Esophagus mucosa (tissue), 1 donor: ENCODE measurements at regions not wholly inside any gene's neighbourhood (a gene's known extent, or its start where the extent isn't known, plus 50 kb on each side); places are given as distances from the start of the nearest gene placed in this dataset.
"Not testable (repeated sequence)": the region's sequence is repeated elsewhere in the genome, so short reads cannot be mapped to it uniquely, and the experiment has no call there.

ENCODE experiments used
- ATAC-seq: fragments of 200-7000 bp; cut with Tn5 transposase; one replicate; pipeline ENCODE4 v1.9.1; 2020
- donor health status: DM: yes; HTN: yes; CAD: no.

DNA sequence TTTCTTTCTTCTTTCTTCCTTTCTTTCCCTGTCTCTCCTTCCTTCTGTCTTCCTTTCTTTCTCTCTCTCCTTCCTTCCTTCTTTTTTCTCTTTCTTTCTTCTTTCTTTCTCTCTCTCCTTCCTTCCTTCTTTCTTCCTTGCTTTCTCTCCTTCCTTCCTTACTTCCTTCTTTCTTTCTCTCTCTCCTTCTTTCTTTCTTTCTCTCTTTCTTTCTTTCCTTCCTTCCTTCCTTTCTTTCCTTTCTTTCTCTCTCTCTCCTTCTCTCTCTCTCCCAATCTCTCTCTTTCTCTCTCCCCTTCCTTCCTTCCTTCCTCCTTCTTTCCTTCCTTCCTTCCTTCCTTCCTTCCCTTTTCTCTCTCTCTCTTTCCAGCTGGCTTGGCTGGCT, 2806.6 kb downstream of the RPIA start:
- ATAC-seq, result not testable (repeated sequence)

DNA sequence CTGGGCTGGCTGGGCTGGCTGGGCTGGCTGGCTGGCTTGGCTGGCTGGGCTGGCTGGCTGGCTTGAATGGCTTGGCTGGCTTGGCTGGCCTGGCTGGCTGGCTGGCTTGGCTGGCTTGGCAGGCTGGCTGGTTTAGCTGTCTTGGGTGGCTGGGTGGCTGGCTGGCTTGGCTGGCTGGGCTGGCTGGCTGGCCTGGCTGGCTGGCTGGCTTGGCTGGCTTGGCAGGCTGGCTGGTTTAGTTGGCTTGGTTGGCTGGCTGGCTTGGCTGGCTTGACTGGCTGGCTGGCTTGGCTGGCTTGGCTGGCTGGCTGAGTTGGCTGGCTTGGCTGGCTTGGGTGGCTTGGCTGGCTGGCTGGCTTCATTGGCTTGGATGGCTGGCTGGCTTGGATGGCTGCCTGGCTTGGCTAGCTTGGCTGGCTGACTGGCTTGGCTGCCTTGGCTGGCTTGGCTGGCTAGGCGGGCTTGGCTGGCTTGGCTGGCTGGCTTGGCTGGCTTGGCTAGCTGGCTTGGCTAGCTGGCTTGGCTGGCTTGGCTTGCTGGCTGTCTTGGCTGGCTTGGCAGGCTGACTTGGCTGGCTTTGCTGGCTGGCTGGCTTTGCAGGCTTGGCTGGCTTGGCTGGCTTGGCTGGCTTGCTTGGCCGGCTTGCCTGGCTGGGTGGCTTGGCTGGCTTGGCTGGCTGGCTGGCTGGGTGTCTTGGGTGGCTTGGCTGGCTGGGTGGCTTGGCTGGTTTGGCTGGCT, 2807.2 kb downstream of the RPIA start:
- ATAC-seq, result not testable (repeated sequence)

DNA sequence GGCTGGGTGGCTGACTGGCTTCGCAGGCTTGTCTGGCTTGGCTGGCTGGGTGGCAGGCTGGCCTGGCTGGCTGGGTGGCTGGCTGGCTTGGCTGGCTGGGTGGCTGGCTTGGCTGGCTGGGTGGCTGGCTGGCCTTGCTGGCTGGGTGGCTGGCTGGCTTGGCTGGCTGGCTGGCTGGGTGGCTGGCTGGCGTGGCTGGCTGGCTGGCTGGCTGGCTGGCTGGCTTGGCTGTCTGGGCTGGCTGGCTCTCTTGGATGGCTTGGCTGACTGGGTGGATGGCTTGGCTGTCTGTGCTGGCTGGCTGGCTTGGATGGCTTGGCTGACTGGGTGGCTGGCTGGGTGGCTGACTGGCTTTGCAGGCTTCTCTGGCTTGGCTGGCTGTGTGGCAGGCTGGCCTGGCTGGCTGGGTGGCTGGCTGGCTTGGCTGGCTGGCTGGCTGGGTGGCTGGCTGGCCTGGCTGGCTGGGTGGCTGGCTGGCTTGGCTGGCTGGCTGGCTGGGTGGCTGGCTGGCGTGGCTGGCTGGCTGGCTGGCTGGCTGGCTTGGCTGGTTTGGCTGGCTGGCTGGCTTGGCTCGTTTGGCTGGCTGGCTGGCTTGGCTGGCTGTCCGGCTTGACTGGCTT, 2808.1 kb downstream of the RPIA start:
- ATAC-seq, result not testable (repeated sequence)

DNA sequence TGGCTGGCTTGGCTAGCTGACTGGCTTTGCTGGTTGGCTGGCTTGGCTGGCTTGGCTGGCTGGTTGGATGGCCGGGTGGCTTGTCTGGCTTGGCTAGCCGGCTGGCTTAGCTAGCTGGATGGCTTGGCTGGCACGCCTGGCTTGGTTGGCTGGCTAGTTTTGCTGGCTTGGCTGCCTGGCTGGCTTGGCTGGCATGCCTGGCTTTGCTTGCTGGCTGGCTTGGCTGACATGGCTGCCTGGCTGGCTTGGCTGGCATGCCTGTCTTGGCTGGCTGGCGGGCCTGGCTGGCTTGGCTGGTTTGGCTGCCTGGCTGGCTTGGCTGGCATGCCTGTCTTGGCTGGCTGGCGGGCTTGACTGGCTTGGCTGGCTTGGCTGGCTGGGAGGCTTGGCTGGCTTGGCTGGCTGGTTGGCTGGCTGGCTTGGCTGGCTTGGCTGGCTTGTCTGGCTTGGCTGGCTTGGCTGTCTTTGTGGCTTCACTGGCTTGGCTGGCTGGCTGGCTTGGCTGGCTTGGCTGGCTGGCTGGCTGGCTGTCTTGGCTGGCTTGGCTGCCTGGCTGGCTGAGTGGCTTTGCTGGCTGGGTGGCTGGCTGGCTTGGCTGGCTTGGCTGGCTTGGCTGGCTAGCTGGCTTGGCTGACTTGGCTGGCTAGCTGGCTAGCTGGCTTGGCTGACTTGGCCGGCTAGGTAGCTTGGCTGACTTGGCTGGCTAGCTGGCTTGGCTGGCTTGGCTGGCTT, 2808.9 kb downstream of the RPIA start:
- ATAC-seq, result not testable (repeated sequence)

DNA sequence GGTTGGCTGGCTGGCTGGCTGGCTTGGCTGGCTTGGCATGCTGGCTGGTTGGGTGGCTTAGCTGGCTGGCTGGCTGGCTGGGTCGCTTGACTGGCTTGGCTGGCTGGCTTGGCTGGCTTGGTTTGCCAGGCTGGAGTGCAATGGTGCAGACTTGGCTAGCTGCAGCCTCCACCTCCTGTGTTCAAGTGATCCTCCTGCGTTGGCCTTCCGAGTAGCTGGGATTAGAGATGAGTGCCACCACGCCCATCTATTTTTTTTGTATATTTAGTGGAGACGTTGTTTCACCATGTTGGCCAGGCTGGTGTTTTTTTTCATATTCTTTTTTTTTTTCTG, 2809.5 kb downstream of the RPIA start:
- ATAC-seq, result not testable (repeated sequence)

DNA sequence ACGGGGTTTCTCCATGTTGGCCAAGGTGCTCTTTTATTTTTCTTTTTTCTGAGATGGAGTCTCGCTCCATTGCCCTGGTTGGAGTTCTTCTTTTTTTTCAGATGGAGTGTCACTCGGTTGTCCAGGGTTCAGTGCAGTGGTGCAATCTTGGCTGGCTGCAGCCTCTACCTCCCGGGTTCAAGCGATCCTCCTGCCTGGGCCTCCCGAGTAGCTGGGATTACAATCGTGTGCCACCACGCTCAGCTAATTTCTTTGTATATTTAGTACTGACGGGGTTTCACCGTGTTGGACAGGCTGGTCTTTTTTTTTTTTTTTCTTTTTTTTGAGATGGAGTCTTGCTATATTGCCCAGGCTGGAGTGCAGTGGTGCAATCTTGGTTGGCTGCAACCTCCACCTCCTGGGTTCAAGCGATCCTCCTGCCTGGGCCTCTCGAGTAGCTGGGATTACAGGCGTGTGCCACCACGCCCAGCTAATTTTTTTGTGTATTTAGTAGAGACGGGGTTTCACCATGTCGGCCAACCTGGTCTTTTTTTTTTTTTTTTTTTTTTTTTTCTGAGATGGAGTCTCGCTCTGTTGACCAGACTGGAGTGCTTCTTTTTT, 2810.1 kb downstream of the RPIA start:
- ATAC-seq, result not testable (repeated sequence)

DNA sequence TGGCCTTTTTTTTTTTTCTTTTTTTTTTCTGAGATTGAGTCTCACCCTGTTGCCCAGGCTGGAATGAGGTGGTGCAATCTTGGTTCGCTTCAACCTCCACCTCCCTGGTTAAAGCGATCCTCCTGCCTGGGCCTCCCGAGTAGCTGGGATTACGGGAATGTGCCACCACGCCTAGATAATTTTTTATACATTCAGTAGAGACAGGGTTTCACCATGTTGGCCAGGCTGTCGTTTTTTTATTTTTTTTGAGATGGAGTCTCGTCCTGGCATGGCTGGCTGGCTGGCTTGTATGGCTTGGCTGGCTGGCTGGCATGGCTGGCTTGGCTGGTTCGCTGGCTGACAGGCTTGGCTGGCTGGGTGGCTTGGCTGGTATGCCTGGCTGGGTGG, 2812.1 kb downstream of the RPIA start:
- peak; percentile 36 for ATAC-seq

DNA sequence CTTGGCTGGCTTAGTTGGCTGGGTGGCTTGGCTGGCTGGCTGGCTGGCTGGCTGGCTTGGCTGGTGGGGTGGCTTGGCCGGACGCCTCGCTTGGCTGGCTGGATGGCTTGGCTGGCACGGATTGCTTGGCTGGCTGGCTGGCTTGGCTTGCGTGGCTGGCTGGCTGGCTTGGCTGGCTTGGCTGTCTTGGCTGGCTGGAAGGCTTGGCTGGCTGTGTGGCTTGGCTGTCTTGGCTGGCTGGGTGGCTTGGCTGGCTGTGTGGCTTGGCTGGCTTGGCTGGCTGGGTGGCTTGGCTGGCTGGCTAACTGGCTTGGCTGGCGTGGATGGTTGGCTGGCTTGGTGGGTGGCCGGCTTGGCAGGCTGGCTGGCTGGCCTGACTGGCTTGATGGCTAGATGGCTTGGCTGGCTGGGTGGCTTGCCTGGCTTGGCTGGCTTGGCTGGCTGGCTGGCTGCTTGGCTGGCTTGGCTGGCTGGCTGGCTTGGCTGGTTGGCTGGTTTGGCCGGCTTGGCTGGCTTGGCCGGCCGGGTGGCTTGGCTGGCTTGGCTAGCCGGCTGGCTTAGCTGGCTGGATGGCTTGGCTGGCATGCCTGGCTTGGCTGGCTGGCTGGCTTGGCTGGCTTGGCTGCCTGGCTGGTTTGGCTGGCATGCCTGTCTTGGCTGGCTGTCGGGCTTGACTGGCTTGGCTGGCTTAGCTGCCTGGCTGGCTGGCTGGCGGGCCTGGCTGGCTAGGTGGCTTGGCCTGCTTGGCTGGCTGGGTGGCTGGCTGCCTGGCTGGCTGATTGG, 2812.7 kb downstream of the RPIA start:
- not testable (repeated sequence) for ATAC-seq

DNA sequence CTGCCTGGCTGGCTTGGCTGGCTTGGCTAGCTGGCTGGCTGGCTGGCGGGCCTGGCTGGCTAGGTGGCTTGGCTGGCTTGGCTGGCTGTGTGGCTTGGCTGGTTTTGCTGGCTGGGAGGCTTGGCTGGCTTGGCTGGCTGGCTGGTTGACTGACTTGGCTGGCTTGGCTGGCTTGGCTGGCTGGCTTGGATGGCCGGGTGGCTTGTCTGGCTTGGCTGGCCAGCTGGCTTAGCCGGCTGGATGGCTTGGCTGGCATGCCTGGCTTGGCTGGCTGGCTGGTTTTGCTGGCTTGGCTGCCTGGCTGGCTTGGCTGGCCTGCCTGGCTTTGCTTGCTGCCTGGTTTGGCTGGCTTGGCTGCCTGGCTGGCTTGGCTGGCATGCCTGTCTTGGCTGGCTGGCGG, 2817.3 kb downstream of the RPIA start:
- not testable (repeated sequence) for ATAC-seq

DNA sequence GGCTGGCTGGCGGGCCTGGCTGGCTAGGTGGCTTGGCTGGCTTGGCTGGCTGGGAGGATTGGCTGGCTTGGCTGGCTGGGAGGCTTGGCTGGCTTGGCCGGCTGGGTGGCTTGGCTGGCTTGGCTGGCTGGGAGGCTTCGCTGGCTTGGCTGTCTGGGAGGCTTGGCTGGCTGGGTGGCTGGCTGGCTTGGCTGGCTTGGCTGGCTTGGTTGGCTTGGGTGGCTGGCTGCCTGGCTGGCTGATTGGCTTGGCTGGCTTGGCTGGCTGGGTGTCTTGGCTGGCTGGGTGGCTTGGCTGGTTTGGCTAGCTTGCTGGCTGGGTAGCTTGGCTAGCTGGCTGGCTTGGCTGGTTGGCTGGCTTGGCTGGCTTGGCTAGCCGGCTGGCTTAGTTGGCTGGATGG, 2817.8 kb downstream of the RPIA start:
- ATAC-seq, result not testable (repeated sequence)

DNA sequence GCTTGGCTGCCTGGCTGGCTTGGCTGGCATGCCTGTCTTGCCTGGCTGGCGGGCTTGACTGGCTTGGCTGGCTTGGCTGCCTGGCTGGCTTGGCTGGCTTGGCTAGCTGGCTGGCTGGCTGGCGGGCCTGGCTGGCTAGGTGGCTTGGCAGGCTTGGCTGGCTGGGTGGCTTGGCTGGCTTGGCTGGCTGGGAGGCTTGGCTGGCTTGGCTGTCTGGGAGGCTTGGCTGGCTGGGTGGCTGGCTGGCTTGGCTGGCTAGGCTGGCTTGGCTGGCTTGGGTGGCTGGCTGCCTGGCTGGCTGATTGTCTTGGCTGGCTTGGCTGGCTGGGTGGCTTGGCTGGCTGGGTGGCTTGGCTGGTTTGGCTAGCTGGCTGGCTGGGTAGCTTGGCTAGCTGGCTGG, 2819.7 kb downstream of the RPIA start:
- ATAC-seq, result not testable (repeated sequence)

DNA sequence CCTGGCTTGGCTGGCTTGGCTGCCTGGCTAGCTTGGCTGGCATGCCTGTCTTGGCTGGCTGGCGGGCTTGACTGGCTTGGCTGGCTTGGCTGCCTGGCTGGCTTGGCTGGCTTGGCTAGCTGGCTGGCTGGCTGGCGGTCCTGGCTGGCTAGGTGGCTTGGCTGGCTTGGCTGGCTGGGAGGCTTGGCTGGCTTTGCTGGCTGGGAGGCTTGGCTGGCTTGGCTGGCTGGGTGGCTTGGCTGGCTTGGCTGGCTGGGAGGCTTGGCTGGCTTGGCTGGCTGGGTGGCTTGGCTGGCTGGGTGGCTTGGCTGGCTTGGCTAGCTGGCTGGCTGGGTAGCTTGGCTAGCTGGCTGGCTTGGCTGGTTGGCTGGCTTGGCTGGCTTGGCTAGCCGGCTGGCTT, 2824.5 kb downstream of the RPIA start:
- ATAC-seq, result not testable (repeated sequence)

DNA sequence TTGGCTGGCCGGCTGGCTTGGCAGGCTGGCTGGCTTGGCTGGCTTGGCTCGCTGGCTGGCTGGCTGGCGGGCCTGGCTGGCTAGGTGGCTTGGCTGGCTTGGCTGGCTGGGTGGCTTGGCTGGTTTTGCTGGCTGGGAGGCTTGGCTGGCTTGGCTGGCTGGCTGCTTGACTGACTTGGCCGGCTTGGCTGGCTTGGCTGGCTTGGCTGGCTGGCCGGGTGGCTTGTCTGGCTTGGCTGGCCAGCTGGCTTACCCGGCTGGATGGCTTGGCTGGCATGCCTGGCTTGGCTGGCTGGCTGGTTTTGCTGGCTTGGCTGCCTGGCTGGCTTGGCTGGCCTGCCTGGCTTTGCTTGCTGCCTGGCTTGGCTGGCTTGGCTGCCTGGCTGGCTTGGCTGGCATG, 2825.2 kb downstream of the RPIA start:
- ATAC-seq, result not testable (repeated sequence)

DNA sequence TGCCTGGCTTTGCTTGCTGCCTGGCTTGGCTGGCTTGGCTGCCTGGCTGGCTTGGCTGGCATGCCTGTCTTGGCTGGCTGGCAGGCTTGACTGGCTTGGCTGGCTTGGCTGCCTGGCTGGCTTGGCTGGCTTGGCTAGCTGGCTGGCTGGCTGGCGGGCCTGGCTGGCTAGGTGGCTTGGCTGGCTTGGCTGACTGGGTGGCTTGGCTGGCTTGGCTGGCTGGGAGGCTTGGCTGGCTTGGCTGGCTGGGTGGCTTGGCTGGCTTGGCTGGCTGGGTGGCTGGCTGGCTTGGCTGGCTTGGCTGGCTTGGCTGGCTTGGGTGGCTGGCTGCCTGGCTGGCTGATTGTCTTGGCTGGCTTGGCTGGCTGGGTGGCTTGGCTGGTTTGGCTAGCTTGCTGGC, 2826.4 kb downstream of the RPIA start:
- not testable (repeated sequence) for ATAC-seq

DNA sequence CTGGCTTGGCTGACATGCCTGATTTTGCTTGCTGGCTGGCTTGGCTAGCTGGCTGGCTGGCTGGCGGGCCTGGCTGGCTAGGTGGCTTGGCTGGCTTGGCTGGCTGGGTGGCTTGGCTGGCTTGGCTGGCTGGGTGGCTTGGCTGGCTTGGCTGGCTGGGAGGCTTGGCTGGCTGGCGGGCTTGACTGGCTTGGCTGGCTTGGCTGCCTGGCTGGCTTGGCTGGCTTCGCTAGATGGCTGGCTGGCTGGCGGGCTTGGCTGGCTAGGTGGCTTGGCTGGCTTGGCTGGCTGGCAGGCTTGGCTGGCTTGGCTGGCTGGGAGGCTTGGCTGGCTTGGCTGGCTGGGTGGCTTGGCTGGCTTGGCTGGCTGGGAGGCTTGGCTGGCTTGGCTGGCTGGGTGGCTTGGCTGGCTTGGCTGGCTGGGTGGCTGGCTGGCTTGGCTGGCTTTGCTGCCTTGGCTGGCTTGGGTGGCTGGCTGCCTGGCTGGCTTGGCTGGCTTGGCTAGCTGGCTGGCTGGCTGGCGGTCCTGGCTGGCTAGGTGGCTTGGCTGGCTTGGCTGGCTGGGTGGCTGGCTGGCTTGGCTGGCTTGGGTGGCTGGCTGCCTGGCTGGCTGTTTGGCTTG, 2827.0 kb downstream of the RPIA start:
- ATAC-seq, result not testable (repeated sequence)

DNA sequence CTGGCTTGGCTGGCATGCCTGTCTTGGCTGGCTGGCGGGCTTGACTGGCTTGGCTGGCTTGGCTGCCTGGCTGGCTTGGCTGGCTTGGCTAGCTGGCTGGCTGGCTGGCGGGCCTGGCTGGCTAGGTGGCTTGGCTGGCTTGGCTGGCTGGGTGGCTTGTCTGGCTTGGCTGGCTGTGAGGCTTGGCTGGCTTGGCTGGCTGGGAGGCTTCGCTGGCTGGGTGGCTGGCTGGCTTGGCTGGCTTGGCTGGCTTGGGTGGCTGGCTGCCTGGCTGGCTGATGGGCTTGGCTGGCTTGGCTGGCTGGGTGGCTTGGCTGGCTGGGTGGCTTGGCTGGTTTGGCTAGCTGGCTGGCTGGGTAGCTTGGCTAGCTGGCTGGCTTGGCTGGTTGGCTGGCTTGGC, 2827.9 kb downstream of the RPIA start:
- ATAC-seq, result not testable (repeated sequence)

DNA sequence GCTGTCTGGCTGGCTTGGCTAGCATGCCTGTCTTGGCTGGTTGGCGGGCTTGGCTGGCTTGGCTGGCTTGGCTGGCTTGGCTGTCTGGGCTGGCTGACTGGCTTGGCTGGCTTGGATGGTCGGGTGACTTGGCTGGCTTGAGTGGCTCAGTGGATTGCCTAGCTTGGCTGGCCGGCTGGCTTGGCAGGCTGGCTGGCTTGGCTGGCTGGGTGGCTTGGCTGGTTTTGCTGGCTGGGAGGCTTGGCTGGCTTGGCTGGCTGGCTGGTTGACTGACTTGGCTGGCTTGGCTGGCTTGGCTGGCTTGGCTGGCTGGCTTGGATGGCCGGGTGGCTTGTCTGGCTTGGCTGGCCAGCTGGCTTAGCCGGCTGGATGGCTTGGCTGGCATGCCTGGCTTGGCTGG, 2828.4 kb downstream of the RPIA start:
- not testable (repeated sequence) for ATAC-seq

DNA sequence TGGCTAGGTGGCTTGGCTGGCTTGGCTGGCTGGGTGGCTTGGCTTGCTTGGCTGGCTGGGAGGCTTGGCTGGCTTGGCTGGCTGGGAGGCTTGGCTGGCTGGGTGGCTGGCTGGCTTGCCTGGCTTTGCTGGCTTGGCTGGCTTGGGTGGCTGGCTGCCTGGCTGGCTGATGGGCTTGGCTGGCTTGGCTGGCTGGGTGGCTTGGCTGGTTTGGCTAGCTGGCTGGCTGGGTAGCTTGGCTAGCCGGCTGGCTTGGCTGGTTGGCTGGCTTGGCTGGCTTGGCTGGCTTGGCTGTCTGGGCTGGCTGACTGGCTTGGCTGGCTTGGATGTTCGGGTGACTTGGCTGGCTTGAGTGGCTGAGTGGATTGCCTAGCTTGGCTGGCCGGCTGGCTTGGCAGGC, 2829.1 kb downstream of the RPIA start:
- not testable (repeated sequence) for ATAC-seq

DNA sequence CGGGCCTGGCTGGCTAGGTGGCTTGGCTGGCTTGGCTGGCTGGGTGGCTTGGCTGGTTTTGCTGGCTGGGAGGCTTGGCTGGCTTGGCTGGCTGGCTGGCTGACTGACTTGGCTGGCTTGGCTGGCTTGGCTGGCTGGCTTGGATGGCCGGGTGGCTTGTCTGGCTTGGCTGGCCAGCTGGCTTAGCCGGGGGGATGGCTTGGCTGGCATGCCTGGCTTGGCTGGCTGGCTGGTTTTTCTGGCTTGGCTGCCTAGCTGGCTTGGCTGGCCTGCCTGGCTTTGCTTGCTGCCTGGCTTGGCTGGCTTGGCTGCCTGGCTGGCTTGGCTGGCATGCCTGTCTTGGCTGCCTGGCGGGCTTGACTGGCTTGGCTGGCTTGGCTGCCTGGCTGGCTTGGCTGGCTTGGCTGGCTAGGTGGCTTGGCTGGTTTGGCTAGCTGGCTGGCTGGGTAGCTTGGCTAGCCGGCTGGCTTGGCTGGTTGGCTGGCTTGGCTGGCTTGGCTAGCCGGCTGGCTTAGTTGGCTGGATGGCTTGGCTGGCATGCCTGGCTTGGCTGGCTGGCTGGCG, 2829.6 kb downstream of the RPIA start:
- not testable (repeated sequence) for ATAC-seq

DNA sequence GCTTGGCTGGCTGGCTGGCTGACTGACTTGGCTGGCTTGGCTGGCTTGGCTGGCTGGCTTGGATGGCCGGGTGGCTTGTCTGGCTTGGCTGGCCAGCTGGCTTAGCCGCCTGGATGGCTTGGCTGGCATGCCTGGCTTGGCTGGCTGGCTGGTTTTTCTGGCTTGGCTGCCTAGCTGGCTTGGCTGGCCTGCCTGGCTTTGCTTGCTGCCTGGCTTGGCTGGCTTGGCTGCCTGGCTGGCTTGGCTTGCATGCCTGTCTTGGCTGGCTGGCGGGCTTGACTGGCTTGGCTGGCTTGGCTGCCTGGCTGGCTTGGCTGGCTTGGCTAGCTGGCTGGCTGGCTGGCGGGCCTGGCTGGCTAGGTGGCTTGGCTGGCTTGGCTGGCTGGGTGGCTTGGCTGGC, 2830.5 kb downstream of the RPIA start:
- not testable (repeated sequence) for ATAC-seq

DNA sequence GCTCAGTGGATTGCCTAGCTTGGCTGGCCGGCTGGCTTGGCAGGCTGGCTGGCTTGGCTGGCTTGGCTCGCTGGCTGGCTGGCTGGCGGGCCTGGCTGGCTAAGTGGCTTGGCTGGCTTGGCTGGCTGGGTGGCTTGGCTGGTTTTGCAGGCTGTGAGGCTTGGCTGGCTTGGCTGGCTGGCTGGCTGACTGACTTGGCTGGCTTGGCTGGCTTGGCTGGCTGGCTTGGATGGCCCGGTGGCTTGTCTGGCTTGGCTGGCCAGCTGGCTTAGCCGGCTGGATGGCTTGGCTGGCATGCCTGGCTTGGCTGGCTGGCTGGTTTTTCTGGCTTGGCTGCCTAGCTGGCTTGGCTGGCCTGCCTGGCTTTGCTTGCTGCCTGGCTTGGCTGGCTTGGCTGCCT, 2831.4 kb downstream of the RPIA start:
- ATAC-seq, result not testable (repeated sequence)

DNA sequence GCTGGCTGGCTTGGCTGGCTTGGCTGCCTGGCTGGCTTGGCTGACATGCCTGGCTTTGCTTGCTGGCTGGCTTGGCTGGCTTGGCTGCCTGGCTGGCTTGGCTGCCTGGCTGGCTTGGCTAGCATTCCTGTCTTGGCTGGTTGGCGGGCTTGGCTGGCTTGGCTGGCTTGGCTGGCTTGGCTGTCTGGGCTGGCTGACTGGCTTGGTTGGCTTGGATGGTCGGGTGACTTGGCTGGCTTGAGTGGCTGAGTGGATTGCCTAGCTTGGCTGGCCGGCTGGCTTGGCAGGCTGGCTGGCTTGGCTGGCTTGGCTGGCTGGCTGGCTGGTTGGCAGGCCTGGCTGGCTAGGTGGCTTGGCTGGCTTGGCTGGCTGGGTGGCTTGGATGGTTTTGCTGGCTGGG, 2832.3 kb downstream of the RPIA start:
- ATAC-seq, result not testable (repeated sequence)
